HFFc6 (cell line): ENCODE measurements at regions not wholly inside any gene's neighbourhood (a gene's known extent, or its start where the extent isn't known, plus 50 kb on each side); places are given as distances from the start of the nearest gene placed in this dataset.

Experiments used
- DNase-seq: peaks from one replicate; pipeline ENCODE4 v3.0.0-alpha.2; 2018
- H3K27ac Mint-ChIP-seq: 2 replicates; pipeline ENCODE4 v1.8.0; 2020; ENCODE audit warnings: mild to moderate bottlenecking, mixed read lengths
- H3K27me3 Mint-ChIP-seq: 2 replicates; pipeline ENCODE4 v1.8.0; 2021; ENCODE audit warnings: mild to moderate bottlenecking, moderate library complexity, mixed read lengths; ENCODE audit not compliant: insufficient read depth
- H3K36me3 Mint-ChIP-seq: 2 replicates; pipeline ENCODE4 v1.8.0; 2021; ENCODE audit warnings: low read depth, mixed read lengths
- H3K4me1 Mint-ChIP-seq: 2 replicates; pipeline ENCODE4 v1.8.0; 2020; ENCODE audit warnings: low read depth, mixed read lengths
- H3K4me3 Mint-ChIP-seq: 2 replicates; pipeline ENCODE4 v1.8.0; 2020; ENCODE audit warnings: mild to moderate bottlenecking, moderate library complexity, mixed read lengths
- H3K9me3 Mint-ChIP-seq: 2 replicates; pipeline ENCODE4 v1.8.0; 2020; ENCODE audit warnings: mild to moderate bottlenecking, mixed read lengths
- CTCF ChIP-seq: fragments of 200-600 bp; sonication (generic); IDR thresholded peaks from 2 replicates; pipeline ENCODE4 v1.5.0; 2021; ENCODE audit warnings: antibody characterized with exemption, mild to moderate bottlenecking

GRCh38 chr5:2631758-2632157, 119.7 kb downstream of the IRX2 start:
- no peaks in the 10 kb centered on the region for H3K4me1 Mint-ChIP-seq
- TF ChIP-seq CTCF, result no peak
- no peaks in the 10 kb centered on the region; the same call in 1 of the 2 replicates for H3K27me3 Mint-ChIP-seq
- peaks cover 65% of the 10 kb centered on the region for H3K9me3 Mint-ChIP-seq
- no peak overlapping the region for H3K4me3 Mint-ChIP-seq
- H3K27ac Mint-ChIP-seq, result no peak overlapping the region
- no peak for DNase-seq
- no peaks in the 10 kb centered on the region; the same call in 1 of the 2 replicates for H3K36me3 Mint-ChIP-seq

- TF ChIP-seq CTCF, result no peak
- Mint-ChIP-seq H3K36me3 (no peaks in the 10 kb centered on the region; the same call in 1 of the 2 replicates), H3K9me3 (peaks cover 62% of the 10 kb centered on the region), H3K4me1 (no peaks in the 10 kb centered on the region), H3K4me3 (no peak overlapping the region), H3K27ac (no peak overlapping the region), H3K27me3 (no peaks in the 10 kb centered on the region)
- no peak for DNase-seq
Measured at GRCh38 chr5:2629045-2629444, 122.4 kb downstream of the IRX2 start.

GRCh38 chr5:2627867-2628266, 123.6 kb downstream of the IRX2 start:
- H3K9me3 Mint-ChIP-seq, result peaks cover 51% of the 10 kb centered on the region
- no peaks in the 10 kb centered on the region for H3K4me1 Mint-ChIP-seq
- no peak for TF ChIP-seq CTCF
- no peaks in the 10 kb centered on the region; the same call in 1 of the 2 replicates for H3K36me3 Mint-ChIP-seq
- H3K27me3 Mint-ChIP-seq, result no peaks in the 10 kb centered on the region
- no peak overlapping the region for H3K27ac Mint-ChIP-seq
- no peak for DNase-seq
- H3K4me3 Mint-ChIP-seq, result no peak overlapping the region

GRCh38 chr5:2626572-2626971, 124.9 kb downstream of the IRX2 start:
- Mint-ChIP-seq H3K27ac (no peak overlapping the region), H3K27me3 (no peaks in the 10 kb centered on the region), H3K4me1 (no peaks in the 10 kb centered on the region), H3K9me3 (peaks cover 51% of the 10 kb centered on the region), H3K4me3 (no peak overlapping the region), H3K36me3 (no peaks in the 10 kb centered on the region; the same call in 1 of the 2 replicates)
- no peak for TF ChIP-seq CTCF
- DNase-seq, result no peak

GRCh38 chr5:2622866-2623265, 128.6 kb downstream of the IRX2 start:
- Mint-ChIP-seq H3K4me1 (no peaks in the 10 kb centered on the region), H3K27me3 (no peaks in the 10 kb centered on the region), H3K4me3 (no peak overlapping the region), H3K9me3 (peaks cover 28% of the 10 kb centered on the region), H3K27ac (no peak overlapping the region), H3K36me3 (no peaks in the 10 kb centered on the region; the same call in 1 of the 2 replicates)
- no peak for DNase-seq
- TF ChIP-seq CTCF, result no peak

- Mint-ChIP-seq H3K27me3 (no peaks in the 10 kb centered on the region), H3K9me3 (peaks cover 28% of the 10 kb centered on the region), H3K27ac (no peak overlapping the region), H3K36me3 (no peaks in the 10 kb centered on the region), H3K4me3 (no peak overlapping the region), H3K4me1 (no peaks in the 10 kb centered on the region)
- DNase-seq, result no peak
- TF ChIP-seq CTCF, result no peak
Measured at GRCh38 chr5:2621631-2622030, 129.8 kb downstream of the IRX2 start.
